GM18519 (cell line): ENCODE measurements at regions not wholly inside any gene's neighbourhood (a gene's known extent, or its start where the extent isn't known, plus 50 kb on each side); places are given as distances from the start of the nearest gene placed in this dataset.
"Not testable (repeated sequence)": the region's sequence is repeated elsewhere in the genome, so short reads cannot be mapped to it uniquely, and the experiment has no call there.

Source experiments
- ATAC-seq: cut with Tn5 transposase; IDR thresholded peaks from one replicate; pipeline ENCODE4 v1.9.1; 2021; ENCODE audit warnings: mild to moderate bottlenecking, moderate library complexity; ENCODE audit not compliant: unreplicated experiment, low FRiP score

DNA sequence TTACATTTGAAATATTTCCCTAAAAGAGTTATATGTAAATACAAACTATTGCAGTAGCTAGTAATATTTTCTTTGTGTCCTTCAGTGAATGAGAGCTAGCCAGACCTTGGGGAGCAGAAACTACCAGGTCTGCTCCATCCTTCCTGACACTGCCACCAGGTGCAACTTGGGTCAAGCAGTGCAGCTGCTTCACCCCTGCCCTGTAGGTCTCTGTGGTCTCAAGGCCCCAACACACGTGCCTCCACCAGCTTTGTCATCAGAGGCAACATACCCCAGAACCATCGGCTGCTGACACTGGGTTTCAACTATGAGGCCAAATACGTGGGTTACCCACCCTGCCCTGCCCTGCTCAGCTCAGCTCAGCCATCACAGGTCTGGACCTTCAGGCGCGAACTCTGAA, 181.6 kb downstream of the FCRL5 start:
- ATAC-seq: no peak

DNA sequence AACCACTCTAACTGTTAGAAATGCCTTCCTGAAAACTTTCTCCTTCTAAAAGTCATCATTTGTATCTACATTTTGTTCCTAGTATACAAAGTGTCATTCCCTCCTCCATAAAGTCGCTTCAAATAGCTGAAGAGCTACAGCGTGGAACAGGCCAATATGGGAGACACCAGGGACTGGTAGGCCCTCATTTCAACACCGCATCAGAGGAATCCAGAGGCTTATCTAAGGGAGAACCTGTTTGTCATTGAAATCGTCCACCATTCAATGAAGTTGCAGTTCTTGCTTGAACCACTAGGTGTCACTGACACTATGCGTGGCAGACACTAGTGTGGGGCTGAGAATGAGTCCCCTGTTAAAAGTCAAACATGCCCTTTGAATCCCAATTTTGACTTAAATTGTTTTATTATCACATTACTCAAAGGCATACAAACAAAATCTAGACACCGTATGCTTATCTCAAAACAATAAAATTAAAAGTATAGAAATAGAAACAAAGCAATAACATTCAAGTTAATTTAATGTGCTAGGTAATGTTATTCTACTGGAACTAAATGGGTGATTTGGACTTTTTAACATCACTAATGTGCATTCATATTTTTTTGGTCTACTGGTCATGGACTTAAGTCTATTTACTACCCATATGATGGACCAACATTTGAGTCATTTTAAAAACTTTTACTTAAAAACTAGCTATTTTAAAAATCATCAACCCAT, 182.3 kb downstream of the FCRL5 start:
- no peak for ATAC-seq

DNA sequence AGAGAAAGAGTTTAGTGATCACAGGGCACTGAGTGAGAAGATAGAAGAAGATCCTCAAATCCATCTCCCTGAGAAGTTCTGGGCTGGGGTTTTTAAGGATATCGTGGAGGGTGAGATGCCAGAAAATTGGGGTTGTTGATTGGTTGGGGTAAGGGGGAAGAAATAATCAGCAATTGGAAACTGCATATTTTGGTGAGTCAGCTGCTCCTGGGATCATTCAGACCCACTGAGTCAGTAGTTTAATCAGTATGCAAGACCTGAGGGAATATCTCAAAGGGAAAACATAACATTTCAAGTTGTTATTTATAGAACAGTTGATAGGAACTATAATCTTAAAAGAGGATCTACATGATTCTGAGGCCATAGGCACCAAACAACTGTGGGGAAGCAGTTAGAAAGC, 183.4 kb downstream of the FCRL5 start:
- not testable (repeated sequence) for ATAC-seq

DNA sequence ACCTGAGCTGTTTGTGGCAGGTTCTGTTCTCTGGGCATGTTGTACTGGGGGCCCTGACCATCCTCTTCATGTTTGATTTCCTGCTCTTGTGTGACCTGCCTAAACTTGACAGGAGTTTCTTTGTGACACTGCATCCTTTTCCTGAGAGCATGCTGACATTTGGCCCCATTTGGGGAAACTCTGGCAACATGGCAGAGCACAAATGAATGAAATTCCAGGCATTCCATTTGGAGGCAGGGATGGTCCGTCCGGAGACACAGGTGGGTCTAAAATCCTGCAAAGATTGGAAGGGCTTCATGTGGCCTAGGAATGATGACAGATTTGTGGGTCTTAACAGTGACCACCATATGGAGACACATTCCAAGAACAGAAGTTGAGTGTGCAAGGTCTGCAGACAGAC, 184.0 kb downstream of the FCRL5 start:
- no peak for ATAC-seq

DNA sequence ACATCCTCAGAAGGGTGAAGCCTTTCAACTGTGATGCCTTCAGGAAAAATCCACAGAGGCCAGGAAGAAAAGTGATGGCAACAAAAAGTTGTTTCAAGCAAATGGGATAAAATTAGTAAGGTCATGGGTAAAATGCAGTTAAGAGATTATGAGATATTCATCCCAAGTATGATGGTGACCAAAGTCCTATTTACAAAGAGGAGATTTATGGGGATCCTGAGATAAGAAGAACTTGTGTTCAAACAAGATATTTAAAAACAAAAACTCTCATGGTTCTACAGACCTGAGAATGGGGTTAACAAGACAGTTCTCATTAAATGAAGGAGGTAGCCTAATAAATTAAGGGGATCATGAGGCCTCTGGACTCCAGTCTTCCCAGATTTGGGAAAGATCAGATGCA, 184.4 kb downstream of the FCRL5 start:
- no peak for ATAC-seq

DNA sequence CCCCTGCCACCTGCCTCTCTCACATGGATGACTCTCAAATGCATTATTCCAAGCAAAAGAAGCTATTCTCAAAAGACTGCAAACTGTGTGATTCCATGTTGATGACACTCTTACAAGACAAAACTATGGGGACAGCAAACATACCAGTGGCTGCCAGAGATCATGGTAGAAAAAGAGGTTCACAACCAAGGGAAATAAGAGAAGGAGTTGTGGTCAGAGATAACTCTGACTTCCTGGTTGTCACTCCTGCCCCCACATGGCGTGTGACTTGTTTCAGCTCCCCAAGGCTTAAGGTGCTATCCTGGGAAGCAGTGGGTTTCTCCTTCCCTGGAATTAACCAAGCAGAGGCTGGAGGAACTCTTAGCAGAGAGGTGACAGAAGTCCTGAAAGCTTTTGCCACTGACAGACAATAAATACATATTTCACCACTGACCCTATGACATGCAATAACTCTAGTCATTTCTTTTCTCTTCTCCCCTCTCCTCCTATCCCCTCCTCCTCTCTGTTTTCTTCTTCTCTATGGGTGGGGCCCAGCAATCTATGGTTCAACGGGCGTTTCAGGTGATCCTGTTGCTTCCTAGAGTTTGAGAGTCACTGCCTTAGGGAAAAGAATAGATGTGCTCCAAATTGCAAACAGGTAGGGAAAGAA, 185.1 kb downstream of the FCRL5 start:
- no peak for ATAC-seq

DNA sequence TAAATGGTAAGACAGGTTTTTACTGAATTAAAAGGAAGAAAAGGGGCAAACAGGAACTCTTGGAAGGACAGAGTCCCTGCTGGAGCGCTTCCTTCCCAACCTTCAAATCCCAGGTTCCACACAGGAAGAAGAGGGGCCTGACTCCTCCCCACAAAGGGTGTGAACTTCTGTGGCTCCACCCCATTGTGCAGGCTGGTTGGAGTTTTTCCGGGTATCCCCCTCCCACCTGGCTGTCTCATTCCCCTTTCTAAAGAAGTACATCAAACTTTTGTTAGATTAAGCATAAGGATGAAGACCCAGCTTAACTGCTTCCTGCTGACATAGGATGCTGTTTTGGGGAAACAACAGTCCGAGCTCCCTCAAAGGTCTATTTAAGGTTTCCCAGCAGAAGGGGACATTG, 187.7 kb downstream of the FCRL5 start:
- no peak for ATAC-seq

DNA sequence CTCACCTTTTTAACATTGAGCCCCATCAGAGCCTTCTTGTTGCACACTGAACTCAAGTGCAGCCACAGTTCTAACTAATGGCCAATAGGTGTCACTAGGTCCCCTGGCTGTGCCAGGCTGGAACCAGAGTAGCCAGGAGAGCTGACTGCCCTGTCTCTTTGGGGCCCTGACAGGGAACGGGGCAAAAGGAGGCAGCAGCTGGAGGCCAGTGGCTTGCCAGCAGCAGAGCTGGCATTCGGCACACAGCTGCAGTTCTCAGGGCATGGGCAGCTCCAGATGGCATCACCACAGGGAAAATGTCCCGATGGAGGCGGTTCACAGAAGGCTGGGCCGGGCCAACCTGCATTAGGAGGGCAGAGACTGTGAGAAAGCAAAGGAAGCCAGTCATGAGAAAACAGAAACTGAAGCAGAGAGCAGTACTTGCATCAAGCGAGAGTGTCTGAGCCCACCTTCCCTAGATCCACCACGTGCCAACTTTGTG, 188.6 kb downstream of the FCRL5 start:
- peak; percentile 62 for ATAC-seq

DNA sequence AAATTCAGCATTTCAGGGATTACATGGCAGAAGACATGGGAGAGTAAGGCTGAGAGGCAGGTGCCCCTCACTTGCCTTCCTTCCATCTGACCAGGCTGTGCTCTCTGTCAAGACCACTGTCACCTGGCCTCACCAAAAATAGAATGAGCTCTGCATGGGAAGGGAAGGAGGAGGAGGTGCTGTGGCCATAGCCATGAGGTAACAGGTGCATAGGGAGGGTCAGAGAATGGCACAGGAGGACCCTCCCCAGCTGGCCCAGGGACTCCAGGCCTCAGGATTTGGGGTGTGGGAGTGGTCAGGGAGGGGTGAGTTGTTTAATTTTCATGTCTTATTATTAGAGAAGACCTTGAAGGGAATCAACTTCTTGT, 192.3 kb downstream of the FCRL5 start:
- ATAC-seq: no peak

DNA sequence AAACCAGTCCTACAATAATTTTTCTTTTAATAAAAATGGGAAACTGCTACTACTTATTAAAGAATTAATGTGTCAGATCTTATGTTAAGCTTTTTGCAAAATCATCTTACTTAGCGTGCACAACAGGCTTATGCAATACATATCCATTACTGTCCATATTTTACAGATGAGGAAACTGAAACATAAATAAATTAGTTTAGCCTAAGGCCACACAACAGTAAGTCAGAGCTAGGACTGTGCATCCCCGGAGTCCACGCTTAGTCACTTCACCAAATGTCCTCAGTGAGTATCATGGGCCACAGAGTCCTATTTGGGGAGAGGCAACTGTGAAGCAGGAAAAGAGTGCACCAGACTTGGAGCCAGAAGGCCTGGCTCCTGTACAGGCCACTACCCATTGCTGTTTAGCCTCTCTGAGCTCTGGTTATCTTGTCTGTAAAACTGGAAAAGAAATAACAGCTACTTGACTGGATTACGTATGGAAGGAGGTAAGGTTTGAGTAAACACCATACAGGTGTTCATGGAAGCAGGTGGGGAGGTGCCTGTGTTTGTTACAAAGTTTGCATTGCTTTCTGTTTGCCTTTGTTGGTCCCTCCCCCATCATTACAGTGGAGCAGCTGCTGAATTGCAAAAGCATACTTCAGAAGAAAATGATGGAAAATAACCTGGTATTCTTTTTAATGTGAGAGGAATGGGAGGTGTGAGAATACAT, 192.8 kb downstream of the FCRL5 start:
- ATAC-seq: no peak

DNA sequence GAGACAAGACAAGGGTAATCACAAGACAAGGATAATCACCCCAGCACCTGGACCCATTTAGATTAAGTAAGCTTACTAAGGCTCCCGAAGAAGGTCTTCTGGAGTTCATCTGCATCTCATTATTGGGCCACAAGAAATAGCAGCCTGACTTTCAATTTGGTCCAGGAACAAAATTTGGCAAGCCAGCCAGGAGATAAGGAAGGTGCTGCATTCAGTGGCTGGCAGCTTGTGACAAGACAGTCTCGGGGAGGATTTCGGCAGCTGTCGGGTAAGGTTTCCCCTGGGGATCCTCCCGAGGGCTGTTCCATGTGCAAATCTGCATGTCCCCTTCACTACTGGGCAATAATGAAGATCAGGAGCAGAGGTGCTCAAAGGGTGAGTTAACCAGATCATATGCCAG, 195.2 kb downstream of the FCRL5 start:
- ATAC-seq: no peak

DNA sequence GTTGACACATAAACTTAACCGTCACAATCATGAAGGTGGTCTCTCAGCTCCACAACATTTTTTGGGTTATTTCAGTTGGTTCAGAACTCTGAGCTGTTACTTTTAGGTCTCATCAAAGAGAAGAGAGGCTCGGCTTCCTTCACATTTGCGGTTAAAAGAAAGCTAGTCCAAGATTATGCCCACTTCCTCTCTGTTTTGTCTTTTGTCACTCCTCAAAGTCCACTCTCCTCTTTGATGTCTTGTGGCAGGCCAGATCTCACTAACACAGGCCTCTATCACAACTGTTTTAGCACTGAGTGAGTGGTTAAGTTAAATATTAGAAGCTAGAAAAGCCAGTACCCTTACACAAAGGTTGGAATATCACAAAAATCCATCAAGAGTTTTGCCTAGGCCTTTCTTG, 195.7 kb downstream of the FCRL5 start:
- ATAC-seq: no peak

DNA sequence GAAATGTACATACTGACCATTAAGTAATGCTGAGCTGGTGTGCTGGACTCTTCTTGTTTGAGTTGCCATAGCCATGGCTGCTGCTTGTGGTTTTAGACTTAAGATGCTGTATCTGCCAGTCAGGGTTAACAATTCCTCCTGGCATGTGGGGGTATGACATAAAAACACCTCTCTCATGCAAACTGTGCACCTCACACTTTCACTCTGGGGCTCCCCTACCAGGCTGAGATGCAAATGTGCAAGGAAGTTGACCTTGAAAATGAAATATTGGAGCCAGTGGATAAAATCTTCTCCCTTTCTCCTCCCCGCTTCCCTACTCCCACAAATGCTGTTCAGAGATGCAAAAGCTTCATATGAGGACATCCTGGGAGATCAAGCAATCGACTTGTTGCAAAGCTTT, 198.8 kb downstream of the FCRL5 start:
- ATAC-seq: no peak

DNA sequence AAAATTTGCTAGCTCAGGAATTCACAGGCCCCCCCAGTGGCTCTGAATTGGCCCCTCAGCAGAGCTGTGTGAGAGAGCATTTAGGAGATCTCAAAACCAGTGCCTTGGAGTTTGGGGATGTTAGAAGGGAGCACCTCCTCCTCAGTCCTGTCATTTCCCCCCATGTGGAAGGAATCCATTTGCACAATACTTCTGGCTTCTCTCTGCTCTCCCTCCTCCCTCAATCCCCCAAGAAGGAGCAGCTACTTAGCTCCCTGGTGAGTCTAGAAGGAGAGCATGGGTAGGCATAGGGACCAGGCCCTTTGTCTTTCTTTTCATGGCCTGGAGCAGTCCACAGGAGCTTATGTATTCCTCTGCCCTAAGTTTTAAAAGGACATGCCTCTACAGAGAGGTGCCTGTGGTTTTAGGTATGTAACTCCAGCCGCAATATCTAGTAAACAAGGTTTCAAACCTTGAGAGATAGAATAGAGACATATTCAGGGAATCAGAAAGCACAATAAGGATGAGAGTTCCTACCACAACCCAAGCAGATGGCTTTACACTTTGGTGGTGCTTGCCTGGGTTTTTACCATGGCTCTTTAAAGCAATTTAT, 199.4 kb downstream of the FCRL5 start:
- no peak for ATAC-seq

DNA sequence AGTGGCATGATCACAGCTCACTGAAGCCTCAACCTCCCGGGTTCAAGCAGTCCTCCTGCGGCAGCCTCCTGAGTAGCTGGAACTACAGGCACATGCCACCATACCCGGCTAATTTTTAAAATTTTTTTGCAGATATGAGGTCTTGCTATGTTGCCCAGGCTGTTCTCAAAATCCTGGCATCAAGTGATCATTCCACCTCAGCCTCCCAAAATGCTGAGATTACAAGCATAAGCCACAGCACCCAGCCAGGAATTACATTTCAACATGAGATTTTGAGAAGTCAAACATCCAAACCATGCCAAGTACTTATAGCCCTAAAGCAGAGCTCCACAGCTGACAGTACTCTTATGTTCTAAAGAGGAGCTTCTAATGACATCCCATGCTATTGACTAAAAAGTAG, 200.1 kb downstream of the FCRL5 start:
- ATAC-seq: no peak

DNA sequence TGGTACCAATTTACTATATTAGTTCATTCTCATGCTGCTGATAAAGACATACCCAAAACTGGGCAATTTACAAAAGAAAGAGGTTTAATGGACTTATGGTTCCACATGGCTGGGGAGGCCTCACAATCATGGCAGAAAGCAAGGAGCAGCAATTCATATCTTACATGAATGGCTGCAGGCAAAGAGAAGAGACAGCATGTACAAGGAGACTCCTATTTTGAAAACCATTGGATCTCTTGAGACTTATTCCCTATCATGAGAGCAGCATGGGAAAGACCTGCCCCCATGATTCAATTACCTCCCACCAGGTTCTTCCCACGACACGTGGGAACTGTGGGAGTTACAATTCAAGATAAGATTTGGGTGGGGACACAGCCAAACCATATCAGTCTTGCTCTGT, 200.5 kb downstream of the FCRL5 start:
- ATAC-seq: not testable (repeated sequence)

DNA sequence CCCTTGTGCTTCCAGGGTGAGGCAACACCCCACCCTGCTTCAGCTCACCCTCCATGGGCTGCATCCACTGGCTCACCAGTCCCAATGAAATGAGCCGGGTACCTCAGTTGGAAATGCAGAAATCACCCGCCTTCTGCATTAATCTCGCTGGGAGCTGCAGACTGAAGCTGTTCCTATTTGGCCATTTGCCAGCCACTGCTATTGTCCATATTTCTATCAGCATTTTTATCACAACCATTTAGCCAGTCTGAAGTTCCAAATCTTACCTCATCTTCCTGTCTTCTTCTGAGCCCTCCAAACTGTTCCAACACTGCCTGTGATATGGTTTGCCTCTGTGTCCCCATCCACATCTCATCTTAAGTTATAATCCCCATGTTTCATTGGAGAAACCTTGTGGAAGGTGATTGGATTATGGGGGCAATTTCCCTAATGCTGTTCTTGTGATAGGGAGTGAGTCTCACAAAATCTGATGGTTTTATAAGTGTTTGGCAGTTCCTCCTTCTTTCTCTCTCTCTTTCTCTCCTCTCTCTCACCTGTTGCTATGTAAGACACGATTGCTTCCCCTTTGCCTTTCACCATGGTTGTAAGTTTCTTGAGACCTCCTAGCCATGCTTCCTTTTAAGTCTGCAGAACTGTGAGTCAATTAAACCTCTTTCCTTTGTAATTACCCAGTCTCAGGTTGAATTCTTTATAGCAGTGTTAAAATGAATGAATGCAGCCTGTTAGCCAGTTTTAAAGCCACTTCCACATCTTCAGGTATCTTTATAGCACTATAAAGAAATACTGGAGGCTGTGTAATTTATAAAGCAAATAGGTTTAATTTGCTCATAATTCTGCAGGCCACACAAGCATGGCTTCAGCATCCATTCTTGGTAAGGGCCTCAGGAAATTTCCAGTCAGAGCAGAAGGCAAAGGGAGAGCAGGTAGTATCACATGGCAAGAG, 203.5 kb downstream of the FCRL5 start:
- ATAC-seq: no peak

DNA sequence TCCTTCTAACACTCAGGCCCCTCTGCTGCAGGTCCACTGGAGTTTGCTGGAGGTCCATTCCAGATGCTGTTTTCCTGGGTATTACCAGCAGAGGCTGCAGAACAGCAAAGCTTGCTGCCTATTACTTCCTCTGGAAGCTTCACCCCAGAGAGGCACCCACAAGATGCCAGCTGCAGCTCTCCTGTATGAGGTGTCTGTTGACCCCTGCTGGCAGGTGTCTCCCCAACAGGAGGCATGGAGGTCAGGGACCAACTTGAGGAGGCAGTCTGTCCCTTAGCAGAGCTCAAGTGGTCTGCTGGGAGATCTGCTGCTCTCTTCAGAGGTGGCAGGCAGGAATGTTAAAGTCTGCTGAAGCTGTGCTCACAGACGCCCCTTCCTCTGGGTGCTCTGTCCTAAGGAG, 204.8 kb downstream of the FCRL5 start:
- no peak for ATAC-seq

DNA sequence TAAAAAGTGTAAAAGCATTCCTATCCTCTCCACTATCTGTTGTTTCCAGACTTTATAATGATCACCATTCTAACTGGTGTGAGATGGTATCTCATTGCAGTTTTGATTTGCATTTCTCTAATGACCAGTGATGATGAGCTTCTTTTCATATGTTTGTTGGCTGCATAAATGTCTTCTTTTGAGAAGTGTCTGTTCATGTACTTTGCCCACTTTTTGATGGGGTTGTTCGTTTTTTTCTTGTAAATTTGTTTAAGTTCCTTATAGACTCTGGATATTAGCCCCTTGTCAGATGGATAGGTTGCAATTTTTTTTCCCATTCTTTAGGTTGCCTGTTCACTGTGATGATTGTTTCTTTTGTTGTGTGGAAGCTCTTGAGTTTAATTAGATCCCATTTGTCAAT, 199.6 kb upstream of the ETV3 start:
- not testable (repeated sequence) for ATAC-seq

DNA sequence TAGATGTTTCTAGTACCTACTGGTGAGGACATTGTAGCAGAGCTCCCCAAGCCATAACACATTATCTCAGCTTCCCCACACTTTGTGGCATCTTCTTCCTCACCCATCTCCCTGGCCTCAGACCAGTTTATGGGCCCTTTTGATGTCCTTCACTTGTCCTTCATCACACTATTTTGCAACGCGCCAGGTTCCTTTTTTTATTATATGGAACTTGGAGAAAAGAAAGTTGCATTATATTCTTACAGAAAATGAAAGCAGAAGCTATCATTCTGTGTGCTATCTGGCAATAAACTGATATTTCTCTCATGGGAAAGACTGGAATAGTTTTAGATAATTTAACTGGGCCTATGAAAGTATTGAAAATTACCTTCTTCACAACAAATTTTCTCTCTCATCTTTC, 196.9 kb upstream of the ETV3 start:
- ATAC-seq: no peak
